ENCODE measurements at regions not wholly inside any gene's neighbourhood (a gene's known extent, or its start where the extent isn't known, plus 50 kb on each side); places are given as distances from the start of the nearest gene placed in this dataset.

DNA sequence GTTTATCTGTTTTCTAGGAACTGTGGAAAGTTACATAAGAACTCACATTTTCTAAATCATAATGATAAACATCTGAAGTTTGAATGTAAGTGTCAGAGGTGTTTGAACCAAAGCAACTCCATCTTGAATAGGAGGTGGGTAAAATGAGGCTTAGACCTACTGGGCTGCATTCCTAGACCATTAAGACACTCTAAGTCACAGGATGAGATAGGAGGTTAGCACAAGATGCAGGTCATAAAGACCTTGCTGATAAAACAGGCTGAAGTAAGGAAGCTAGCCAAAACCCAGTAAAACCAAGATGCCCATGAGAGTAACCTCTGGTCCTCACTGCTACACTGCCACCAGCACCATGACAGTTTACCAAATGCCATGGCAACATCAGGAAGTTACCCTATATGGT is 297.7 kb upstream of the POU5F2 start:
- no peaks in the 10 kb centered on the region for H4K20me1 ChIP-seq (ENCODE audit: insufficient read depth, low read length)
- ATAC-seq (ENCODE audit: insufficient read depth, low read depth) (no peak), DNase-seq (no peak)
- H3K9me3 ChIP-seq (ENCODE audit: insufficient read depth, low read length, severe bottlenecking) = peaks cover 8% of the 10 kb centered on the region
- H3K27me3 ChIP-seq (ENCODE audit: insufficient read depth, low read length, poor library complexity) = no peaks in the 10 kb centered on the region
- peaks cover 18% of the 10 kb centered on the region for H3K36me3 ChIP-seq (ENCODE audit: insufficient read depth, low read length)
- H3K4me1 ChIP-seq (ENCODE audit: insufficient read depth, low read length) = no peaks in the 10 kb centered on the region
- H2AFZ ChIP-seq (ENCODE audit: low read depth, low read length) = no peak overlapping the region
- no peak for TF ChIP-seq EZH2 (IDR thresholded peaks at IDR 0.05; ENCODE audit: borderline replicate concordance, low read depth, low read length, severe bottlenecking)
- TF ChIP-seq, protein P1, sequence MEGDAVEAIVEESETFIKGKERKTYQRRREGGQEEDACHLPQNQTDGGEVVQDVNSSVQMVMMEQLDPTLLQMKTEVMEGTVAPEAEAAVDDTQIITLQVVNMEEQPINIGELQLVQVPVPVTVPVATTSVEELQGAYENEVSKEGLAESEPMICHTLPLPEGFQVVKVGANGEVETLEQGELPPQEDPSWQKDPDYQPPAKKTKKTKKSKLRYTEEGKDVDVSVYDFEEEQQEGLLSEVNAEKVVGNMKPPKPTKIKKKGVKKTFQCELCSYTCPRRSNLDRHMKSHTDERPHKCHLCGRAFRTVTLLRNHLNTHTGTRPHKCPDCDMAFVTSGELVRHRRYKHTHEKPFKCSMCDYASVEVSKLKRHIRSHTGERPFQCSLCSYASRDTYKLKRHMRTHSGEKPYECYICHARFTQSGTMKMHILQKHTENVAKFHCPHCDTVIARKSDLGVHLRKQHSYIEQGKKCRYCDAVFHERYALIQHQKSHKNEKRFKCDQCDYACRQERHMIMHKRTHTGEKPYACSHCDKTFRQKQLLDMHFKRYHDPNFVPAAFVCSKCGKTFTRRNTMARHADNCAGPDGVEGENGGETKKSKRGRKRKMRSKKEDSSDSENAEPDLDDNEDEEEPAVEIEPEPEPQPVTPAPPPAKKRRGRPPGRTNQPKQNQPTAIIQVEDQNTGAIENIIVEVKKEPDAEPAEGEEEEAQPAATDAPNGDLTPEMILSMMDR (IDR thresholded peaks at IDR 0.05; ENCODE audit: borderline replicate concordance, extremely low read depth, low read length, poor library complexity, severe bottlenecking) = no peak
- H3K9ac ChIP-seq (ENCODE audit: low read depth, low read length) = no peak overlapping the region
- no peak overlapping the region for H3K4me2 ChIP-seq (ENCODE audit: insufficient read depth, low read length)
- H3K27ac ChIP-seq (ENCODE audit: low read length) = no peak overlapping the region
- no peak overlapping the region for H3K4me3 ChIP-seq (ENCODE audit: low read depth in 1 of 2, low read length in 2 of 2)
- H3K79me2 ChIP-seq (ENCODE audit: insufficient read depth, low read length) = no peaks in the 10 kb centered on the region

DNA sequence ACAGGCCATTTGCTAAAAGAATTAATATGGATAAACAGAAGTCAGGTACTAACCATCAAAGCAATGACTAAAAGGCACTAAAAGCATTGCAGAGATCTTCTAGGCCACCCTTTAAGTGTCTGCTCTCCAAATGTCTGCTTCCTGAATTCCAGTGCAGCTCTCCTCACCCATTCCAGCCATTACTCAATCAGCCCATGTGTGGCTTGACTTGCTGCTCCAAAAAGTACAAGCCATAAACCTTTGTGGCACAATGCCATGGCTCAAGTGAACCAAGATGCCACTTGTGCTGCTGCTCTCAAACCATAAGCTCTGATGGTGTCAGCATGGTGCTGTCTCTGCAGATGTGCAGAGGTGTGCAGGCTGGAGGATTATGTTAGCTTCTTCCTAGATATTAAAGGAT is 290.2 kb upstream of the POU5F2 start:
- H3K4me2 ChIP-seq (ENCODE audit: insufficient read depth, low read length) = no peak overlapping the region
- DNase-seq = no peak
- no peaks in the 10 kb centered on the region for H4K20me1 ChIP-seq (ENCODE audit: insufficient read depth, low read length)
- H3K27ac ChIP-seq (ENCODE audit: low read length) = no peak overlapping the region
- peaks cover 26% of the 10 kb centered on the region; the same call in 1 of the 2 replicates for H3K36me3 ChIP-seq (ENCODE audit: insufficient read depth, low read length)
- no peak for ATAC-seq (ENCODE audit: insufficient read depth, low read depth)
- H3K4me3 ChIP-seq (ENCODE audit: low read depth in 1 of 2, low read length in 2 of 2) = no peak overlapping the region
- no peaks in the 10 kb centered on the region for H3K4me1 ChIP-seq (ENCODE audit: insufficient read depth, low read length)
- TF ChIP-seq, protein P1 (IDR thresholded peaks at IDR 0.05; ENCODE audit: borderline replicate concordance, extremely low read depth, low read length, poor library complexity, severe bottlenecking) = no peak
- no peak for TF ChIP-seq EZH2 (IDR thresholded peaks at IDR 0.05; ENCODE audit: borderline replicate concordance, low read depth, low read length, severe bottlenecking)
- H3K9ac ChIP-seq (ENCODE audit: low read depth, low read length) = no peak overlapping the region
- H3K79me2 ChIP-seq (ENCODE audit: insufficient read depth, low read length) = no peaks in the 10 kb centered on the region
- H2AFZ ChIP-seq (ENCODE audit: low read depth, low read length) = no peak overlapping the region
- H3K9me3 ChIP-seq (ENCODE audit: insufficient read depth, low read length, severe bottlenecking) = no peaks in the 10 kb centered on the region
- H3K27me3 ChIP-seq (ENCODE audit: insufficient read depth, low read length, poor library complexity) = no peaks in the 10 kb centered on the region

- H2AFZ ChIP-seq (ENCODE audit: low read depth, low read length) = no peak overlapping the region
- no peak overlapping the region for H3K9ac ChIP-seq (ENCODE audit: low read depth, low read length)
- peaks cover 31% of the 10 kb centered on the region; the same call in 1 of the 2 replicates for H3K36me3 ChIP-seq (ENCODE audit: insufficient read depth, low read length)
- H3K27me3 ChIP-seq (ENCODE audit: insufficient read depth, low read length, poor library complexity) = no peaks in the 10 kb centered on the region
- no peak overlapping the region for H3K4me2 ChIP-seq (ENCODE audit: insufficient read depth, low read length)
- no peaks in the 10 kb centered on the region for H3K9me3 ChIP-seq (ENCODE audit: insufficient read depth, low read length, severe bottlenecking)
- H3K27ac ChIP-seq (ENCODE audit: low read length) = no peak overlapping the region
- no peaks in the 10 kb centered on the region for H3K79me2 ChIP-seq (ENCODE audit: insufficient read depth, low read length)
- TF ChIP-seq, protein P1 (IDR thresholded peaks at IDR 0.05; ENCODE audit: borderline replicate concordance, extremely low read depth, low read length, poor library complexity, severe bottlenecking) = no peak
- no peak for TF ChIP-seq EZH2 (IDR thresholded peaks at IDR 0.05; ENCODE audit: borderline replicate concordance, low read depth, low read length, severe bottlenecking)
- DNase-seq (no peak), ATAC-seq (ENCODE audit: insufficient read depth, low read depth) (no peak)
- H3K4me1 ChIP-seq (ENCODE audit: insufficient read depth, low read length) = no peaks in the 10 kb centered on the region
- H4K20me1 ChIP-seq (ENCODE audit: insufficient read depth, low read length) = no peaks in the 10 kb centered on the region
- no peak overlapping the region for H3K4me3 ChIP-seq (ENCODE audit: low read depth in 1 of 2, low read length in 2 of 2)
Observed at GRCh38 chr5:94028001-94028400, 286.6 kb upstream of the POU5F2 start.

DNA sequence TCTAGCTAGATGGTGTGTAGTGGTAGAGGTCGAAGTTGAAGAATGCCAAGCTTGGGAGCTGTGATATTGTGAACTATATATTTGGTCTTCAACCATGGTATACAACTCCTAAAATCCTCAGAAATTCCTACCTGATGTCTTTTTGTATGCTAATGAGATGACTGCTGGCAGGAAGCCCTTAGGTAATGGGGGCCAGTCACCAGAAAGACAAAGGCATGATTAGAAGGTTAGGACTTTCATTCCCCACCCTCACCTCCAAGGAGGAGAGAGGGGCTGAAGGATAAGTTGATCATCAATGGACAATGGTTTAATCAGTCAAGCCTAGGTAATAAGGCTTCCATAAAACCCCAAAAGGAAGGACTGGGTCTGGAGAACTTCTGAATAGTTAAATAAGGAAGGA is 285.7 kb upstream of the POU5F2 start:
- Histone ChIP-seq H4K20me1 (ENCODE audit: insufficient read depth, low read length) (no peaks in the 10 kb centered on the region), H3K9me3 (ENCODE audit: insufficient read depth, low read length, severe bottlenecking) (no peaks in the 10 kb centered on the region), H3K36me3 (ENCODE audit: insufficient read depth, low read length) (peaks cover 25% of the 10 kb centered on the region; the same call in 1 of the 2 replicates), H3K4me3 (ENCODE audit: low read depth in 1 of 2, low read length in 2 of 2) (no peak overlapping the region), H3K27ac (ENCODE audit: low read length) (no peak overlapping the region), H3K4me1 (ENCODE audit: insufficient read depth, low read length) (no peaks in the 10 kb centered on the region), H3K27me3 (ENCODE audit: insufficient read depth, low read length, poor library complexity) (no peaks in the 10 kb centered on the region), H3K9ac (ENCODE audit: low read depth, low read length) (no peak overlapping the region), H2AFZ (ENCODE audit: low read depth, low read length) (no peak overlapping the region), H3K4me2 (ENCODE audit: insufficient read depth, low read length) (no peak overlapping the region), H3K79me2 (ENCODE audit: insufficient read depth, low read length) (no peaks in the 10 kb centered on the region)
- DNase-seq (no peak), ATAC-seq (ENCODE audit: insufficient read depth, low read depth) (no peak)
- TF ChIP-seq, protein P1 (IDR thresholded peaks at IDR 0.05; ENCODE audit: borderline replicate concordance, extremely low read depth, low read length, poor library complexity, severe bottlenecking) = no peak
- TF ChIP-seq EZH2 (IDR thresholded peaks at IDR 0.05; ENCODE audit: borderline replicate concordance, low read depth, low read length, severe bottlenecking) = no peak
